Neural progenitor cell (in vitro differentiated cells): ENCODE measurements at regions not wholly inside any gene's neighbourhood (a gene's known extent, or its start where the extent isn't known, plus 50 kb on each side); places are given as distances from the start of the nearest gene placed in this dataset.

Experiments
- DNase-seq: peaks from one replicate; pipeline ENCODE4 v3.0.0-alpha.2; 2016; ENCODE audit warnings: low spot score
- H2AFZ ChIP-seq: fragments of 200-600 bp; sonication (generic); replicated peaks from 2 replicates; pipeline ENCODE4 v1.6.1; 2016; ENCODE audit warnings: antibody characterized with exemption
- H3F3A ChIP-seq: fragments of 200-600 bp; sonication (generic); 2 replicates; pipeline ENCODE4 v1.6.1; 2016; ENCODE audit warnings: antibody characterized with exemption, low read depth
- H3K27ac ChIP-seq: fragments of 200-600 bp; sonication (generic); 2 replicates; pipeline ENCODE4 v1.5.1; 2016; ENCODE audit warnings: mild to moderate bottlenecking
- H3K27me3 ChIP-seq: fragments of 200-600 bp; sonication (generic); 2 replicates; pipeline ENCODE4 v1.6.1; 2016; ENCODE audit warnings: mild to moderate bottlenecking, moderate library complexity
- H3K36me3 ChIP-seq: fragments of 200-600 bp; sonication (generic); 2 replicates; pipeline ENCODE4 v1.5.1; 2016
- H3K4me1 ChIP-seq: fragments of 200-600 bp; sonication (generic); 2 replicates; pipeline ENCODE4 v1.6.1; 2016; ENCODE audit warnings: mixed run types
- H3K4me2 ChIP-seq: fragments of 200-600 bp; sonication (generic); 2 replicates; pipeline ENCODE4 v1.6.1; 2016
- H3K4me3 ChIP-seq: fragments of 200-600 bp; sonication (generic); 2 replicates; pipeline ENCODE4 v1.5.1; 2016
- H3K79me2 ChIP-seq: fragments of 200-600 bp; sonication (generic); 2 replicates; pipeline ENCODE4 v1.6.1; 2016; ENCODE audit warnings: low read depth
- H3K9ac ChIP-seq: fragments of 200-600 bp; sonication (generic); 2 replicates; pipeline ENCODE4 v1.6.1; 2016
- H3K9me3 ChIP-seq: fragments of 200-600 bp; sonication (generic); 2 replicates; pipeline ENCODE4 v1.5.1; 2016; ENCODE audit warnings: low read depth
- H4K20me1 ChIP-seq: fragments of 200-600 bp; sonication (generic); 2 replicates; pipeline ENCODE4 v1.6.1; 2016; ENCODE audit warnings: low read depth
- H3K27ac Mint-ChIP-seq: 3 replicates; pipeline ENCODE4 v1.8.0; 2021; ENCODE audit warnings: mixed read lengths
- H3K27me3 Mint-ChIP-seq: 2 replicates; pipeline ENCODE4 v1.8.0; 2022; ENCODE audit warnings: low read depth, mild to moderate bottlenecking, inconsistent platforms, moderate library complexity, mixed read lengths; ENCODE audit not compliant: insufficient read depth
- H3K36me3 Mint-ChIP-seq: 3 replicates; pipeline ENCODE4 v1.8.0; 2021; ENCODE audit warnings: mixed read lengths
- H3K4me1 Mint-ChIP-seq: 3 replicates; pipeline ENCODE4 v1.8.0; 2021; ENCODE audit warnings: mixed read lengths
- H3K4me3 Mint-ChIP-seq: 3 replicates; pipeline ENCODE4 v1.8.0; 2021; ENCODE audit warnings: mild to moderate bottlenecking, moderate library complexity, mixed read lengths
- H3K9me3 Mint-ChIP-seq: 3 replicates; pipeline ENCODE4 v1.8.0; 2020; ENCODE audit warnings: mixed read lengths
- EZH2 ChIP-seq: fragments of 200-600 bp; sonication (generic); IDR thresholded peaks from 2 replicates; pipeline ENCODE4 v1.6.1; 2017; ENCODE audit warnings: antibody characterized with exemption, mild to moderate bottlenecking, moderate library complexity
- EZH2phosphoT487 ChIP-seq: fragments of 200-600 bp; sonication (generic); IDR thresholded peaks from 2 replicates; pipeline ENCODE4 v1.6.1; 2017; ENCODE audit warnings: antibody characterized with exemption
- TF ChIP-seq, protein P1 (sequence below): fragments of 200-600 bp; sonication (generic); IDR thresholded peaks from 2 replicates; pipeline ENCODE4 v1.5.1; 2017; ENCODE audit warnings: antibody characterized with exemption, mild to moderate bottlenecking

DNA sequence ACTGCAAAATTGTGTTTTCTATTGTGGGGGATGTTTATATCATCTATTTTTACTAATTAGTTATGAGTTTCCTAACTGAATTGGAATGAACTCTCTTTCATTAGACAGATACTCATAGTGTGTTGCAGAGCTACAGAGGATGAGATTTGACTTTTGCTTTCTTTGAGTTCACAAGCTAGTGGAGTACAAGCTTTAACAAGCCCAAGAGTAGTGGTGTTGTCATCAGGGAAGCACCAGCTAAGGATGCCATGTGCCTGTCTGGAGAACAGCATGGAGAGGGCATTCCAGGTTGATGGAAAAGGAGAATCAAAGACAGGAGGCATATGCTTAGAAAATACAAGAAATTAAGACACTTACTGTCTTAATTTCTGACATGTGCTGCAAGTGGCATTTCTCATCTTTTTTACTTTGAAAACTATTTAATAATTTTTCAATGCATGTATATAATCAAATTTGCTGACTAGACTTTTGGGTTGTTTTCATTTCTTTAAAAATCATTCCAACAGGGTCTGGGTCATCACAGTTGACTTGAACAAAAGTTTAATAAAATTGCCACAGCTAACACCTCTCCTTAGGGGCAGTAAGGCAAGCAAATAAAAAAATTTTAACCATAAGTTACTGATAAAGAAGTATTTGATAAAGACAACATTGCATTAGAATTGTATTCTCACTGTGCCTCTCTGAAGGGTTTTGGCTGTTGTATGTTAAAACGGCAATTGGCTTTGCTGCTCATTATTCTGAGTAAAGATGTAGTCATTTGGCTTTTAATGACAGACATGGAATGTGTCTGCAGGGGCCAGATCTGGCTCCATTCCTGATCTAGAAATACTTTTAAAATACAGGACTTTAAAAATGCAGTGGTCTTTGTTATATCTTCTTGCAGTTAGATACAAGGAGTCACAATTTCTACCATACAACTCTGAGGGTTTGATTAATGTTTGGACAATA lies 323.7 kb upstream of the CDH11 start:
- Histone ChIP-seq H3K4me1 (no peaks in the 10 kb centered on the region), H3K4me3 (no peak overlapping the region), H3K4me2 (no peak overlapping the region), H3K36me3 (no peaks in the 10 kb centered on the region), H3K9ac (no peak overlapping the region), H2AFZ (no peak overlapping the region), H3F3A (no peaks in the 10 kb centered on the region), H3K79me2 (no peaks in the 10 kb centered on the region), H3K9me3 (no peaks in the 10 kb centered on the region), H3K27me3 (no peaks in the 10 kb centered on the region), H4K20me1 (no peaks in the 10 kb centered on the region), H3K27ac (no peak overlapping the region)
- DNase-seq = no peak
- peaks cover 8% of the 10 kb centered on the region for H3K27me3 Mint-ChIP-seq
- H3K4me3 Mint-ChIP-seq = no peak overlapping the region
- H3K36me3 Mint-ChIP-seq = no peaks in the 10 kb centered on the region
- peaks cover 16% of the 10 kb centered on the region for H3K9me3 Mint-ChIP-seq
- no peak overlapping the region for H3K27ac Mint-ChIP-seq
- no peaks in the 10 kb centered on the region for H3K4me1 Mint-ChIP-seq
- no peak for TF ChIP-seq EZH2
- TF ChIP-seq, protein P1, sequence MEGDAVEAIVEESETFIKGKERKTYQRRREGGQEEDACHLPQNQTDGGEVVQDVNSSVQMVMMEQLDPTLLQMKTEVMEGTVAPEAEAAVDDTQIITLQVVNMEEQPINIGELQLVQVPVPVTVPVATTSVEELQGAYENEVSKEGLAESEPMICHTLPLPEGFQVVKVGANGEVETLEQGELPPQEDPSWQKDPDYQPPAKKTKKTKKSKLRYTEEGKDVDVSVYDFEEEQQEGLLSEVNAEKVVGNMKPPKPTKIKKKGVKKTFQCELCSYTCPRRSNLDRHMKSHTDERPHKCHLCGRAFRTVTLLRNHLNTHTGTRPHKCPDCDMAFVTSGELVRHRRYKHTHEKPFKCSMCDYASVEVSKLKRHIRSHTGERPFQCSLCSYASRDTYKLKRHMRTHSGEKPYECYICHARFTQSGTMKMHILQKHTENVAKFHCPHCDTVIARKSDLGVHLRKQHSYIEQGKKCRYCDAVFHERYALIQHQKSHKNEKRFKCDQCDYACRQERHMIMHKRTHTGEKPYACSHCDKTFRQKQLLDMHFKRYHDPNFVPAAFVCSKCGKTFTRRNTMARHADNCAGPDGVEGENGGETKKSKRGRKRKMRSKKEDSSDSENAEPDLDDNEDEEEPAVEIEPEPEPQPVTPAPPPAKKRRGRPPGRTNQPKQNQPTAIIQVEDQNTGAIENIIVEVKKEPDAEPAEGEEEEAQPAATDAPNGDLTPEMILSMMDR = no peak
- no peak for TF ChIP-seq EZH2phosphoT487

DNA sequence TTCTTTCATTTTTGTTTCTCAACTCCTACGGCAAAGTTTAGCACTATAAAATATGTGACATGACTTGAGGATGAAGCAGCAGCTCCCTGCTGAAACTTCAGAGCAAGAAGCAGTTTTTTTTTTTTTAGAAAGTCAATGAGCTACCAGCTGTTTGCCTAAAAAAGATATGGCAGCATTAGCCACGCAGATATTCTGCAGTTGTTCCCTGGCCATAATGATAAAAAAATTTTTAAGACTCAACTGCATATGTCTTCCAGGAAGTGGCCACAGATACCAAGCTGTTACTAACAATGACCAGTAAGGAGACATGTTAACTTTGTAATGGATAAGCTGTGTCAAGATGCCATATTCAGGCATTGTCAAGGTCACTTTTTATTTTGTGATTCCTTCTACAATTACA lies 319.6 kb upstream of the CDH11 start:
- Mint-ChIP-seq H3K4me3 (no peak overlapping the region), H3K9me3 (peaks cover 3% of the 10 kb centered on the region), H3K36me3 (no peaks in the 10 kb centered on the region), H3K4me1 (no peaks in the 10 kb centered on the region), H3K27ac (no peak overlapping the region), H3K27me3 (peaks cover 5% of the 10 kb centered on the region)
- DNase-seq = no peak
- H3K4me2 ChIP-seq = no peak overlapping the region
- no peaks in the 10 kb centered on the region for H3F3A ChIP-seq
- H4K20me1 ChIP-seq = no peaks in the 10 kb centered on the region
- no peaks in the 10 kb centered on the region for H3K9me3 ChIP-seq
- no peaks in the 10 kb centered on the region for H3K79me2 ChIP-seq
- H3K27ac ChIP-seq = no peak overlapping the region
- no peak overlapping the region for H3K9ac ChIP-seq
- no peaks in the 10 kb centered on the region for H3K4me1 ChIP-seq
- H3K27me3 ChIP-seq = no peaks in the 10 kb centered on the region
- H3K36me3 ChIP-seq = no peaks in the 10 kb centered on the region
- H3K4me3 ChIP-seq = no peak overlapping the region
- H2AFZ ChIP-seq = no peak overlapping the region
- TF ChIP-seq, protein P1 = no peak

DNA sequence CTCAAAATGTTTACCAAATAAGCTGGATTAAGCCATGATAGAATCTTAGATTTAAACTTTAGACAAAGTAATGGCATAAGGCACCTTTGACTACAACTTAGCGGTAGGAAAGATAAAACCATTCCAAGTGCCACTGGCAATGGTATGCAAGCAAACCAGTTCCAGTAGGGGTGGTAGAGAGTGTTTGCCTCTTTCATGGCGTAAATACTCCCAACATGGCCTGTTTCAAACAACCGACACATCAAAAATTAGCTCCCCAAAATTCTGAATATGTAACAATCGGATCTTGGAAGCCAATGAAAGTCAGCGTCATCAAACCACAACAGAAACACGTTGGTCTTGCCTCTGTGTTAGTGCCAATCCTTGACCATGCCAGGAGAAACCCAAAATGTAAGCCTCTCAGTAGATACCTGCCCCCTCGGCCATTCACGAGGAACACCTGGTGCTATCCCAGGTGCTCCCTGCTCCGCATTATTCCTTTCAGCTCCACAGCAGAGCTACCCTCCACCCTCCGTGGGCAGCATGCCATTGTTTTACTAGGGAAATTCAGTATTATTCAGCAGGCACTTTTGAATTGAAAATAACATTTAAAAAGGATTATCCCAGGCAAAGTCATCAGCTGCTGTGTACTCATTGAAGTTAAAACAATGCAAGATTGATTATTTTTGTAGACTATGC lies 307.8 kb upstream of the CDH11 start:
- H3K4me3 ChIP-seq = no peak overlapping the region
- Mint-ChIP-seq H3K4me3 (no peak overlapping the region), H3K36me3 (no peaks in the 10 kb centered on the region), H3K9me3 (no peaks in the 10 kb centered on the region), H3K27ac (no peak overlapping the region), H3K27me3 (peaks cover 5% of the 10 kb centered on the region), H3K4me1 (no peaks in the 10 kb centered on the region)
- H3K79me2 ChIP-seq = no peaks in the 10 kb centered on the region
- H3K4me2 ChIP-seq = no peak overlapping the region
- H2AFZ ChIP-seq = no peak overlapping the region
- H3F3A ChIP-seq = no peaks in the 10 kb centered on the region
- H3K9me3 ChIP-seq = no peaks in the 10 kb centered on the region
- no peaks in the 10 kb centered on the region for H3K36me3 ChIP-seq
- no peaks in the 10 kb centered on the region for H3K27me3 ChIP-seq
- TF ChIP-seq EZH2phosphoT487 = no peak
- no peak overlapping the region for H3K9ac ChIP-seq
- H4K20me1 ChIP-seq = no peaks in the 10 kb centered on the region
- DNase-seq = no peak
- H3K27ac ChIP-seq = no peak overlapping the region
- no peaks in the 10 kb centered on the region for H3K4me1 ChIP-seq

DNA sequence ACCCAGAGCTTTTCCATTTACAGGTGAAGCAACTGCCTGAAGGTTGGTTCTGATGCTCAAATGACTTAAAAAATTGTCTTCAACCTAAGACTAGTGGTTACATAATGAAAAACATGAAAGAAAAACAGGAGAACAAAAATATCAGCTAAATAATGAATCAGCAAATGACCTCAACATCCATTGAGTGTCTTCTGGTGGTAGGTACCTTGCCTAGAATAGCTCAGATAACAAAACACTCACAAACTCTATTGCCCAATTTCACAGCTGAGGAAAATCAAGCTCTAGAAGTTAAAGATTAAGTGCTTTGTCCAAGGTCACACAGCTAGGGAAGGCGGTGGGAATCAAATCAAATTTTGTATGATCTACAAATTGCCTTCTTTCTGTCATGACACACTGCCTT lies 304.6 kb upstream of the CDH11 start:
- H3K9me3 ChIP-seq = no peaks in the 10 kb centered on the region
- H3K9ac ChIP-seq = no peak overlapping the region
- no peaks in the 10 kb centered on the region for H3K36me3 ChIP-seq
- Mint-ChIP-seq H3K36me3 (no peaks in the 10 kb centered on the region), H3K4me3 (no peak overlapping the region), H3K9me3 (no peaks in the 10 kb centered on the region), H3K27ac (no peak overlapping the region), H3K27me3 (peaks cover 5% of the 10 kb centered on the region), H3K4me1 (no peaks in the 10 kb centered on the region)
- no peaks in the 10 kb centered on the region for H3F3A ChIP-seq
- H3K4me2 ChIP-seq = no peak overlapping the region
- no peak overlapping the region for H3K27ac ChIP-seq
- no peak for DNase-seq
- H3K4me1 ChIP-seq = no peaks in the 10 kb centered on the region
- TF ChIP-seq EZH2 (no peak), EZH2phosphoT487 (no peak)
- TF ChIP-seq, protein P1 = no peak
- no peaks in the 10 kb centered on the region for H4K20me1 ChIP-seq
- no peak overlapping the region for H3K4me3 ChIP-seq
- no peaks in the 10 kb centered on the region for H3K27me3 ChIP-seq
- H2AFZ ChIP-seq = no peak overlapping the region
- no peaks in the 10 kb centered on the region for H3K79me2 ChIP-seq
